ENCODE measurements at regions not wholly inside any gene's neighbourhood (a gene's known extent, or its start where the extent isn't known, plus 50 kb on each side); places are given as distances from the start of the nearest gene placed in this dataset.

GRCh38 chr14:71682337-71682736, 249.9 kb upstream of the RGS6 start:
- ChIA-PET POLR2A (ENCODE audit: low non-redundant PET) (no interaction called here), CTCF (no interaction called here)
- DNase-seq (ENCODE audit: low spot score), result no peak
- no peak for TF ChIP-seq CTCF (conservative IDR thresholded peaks at IDR 0.05; ENCODE audit: low read depth)
- H3K27ac ChIP-seq, result no peak overlapping the region

- ChIA-PET CTCF (no interaction called here), POLR2A (ENCODE audit: low non-redundant PET) (no interaction called here)
- no peak for TF ChIP-seq CTCF (conservative IDR thresholded peaks at IDR 0.05; ENCODE audit: low read depth)
- no peak overlapping the region for H3K27ac ChIP-seq
- DNase-seq (ENCODE audit: low spot score), result no peak
Measured at GRCh38 chr14:71684323-71684722, 247.9 kb upstream of the RGS6 start.

GRCh38 chr14:71686677-71687076, 245.6 kb upstream of the RGS6 start:
- CTCF ChIA-PET, result no interaction called here
- POLR2A ChIA-PET (ENCODE audit: low non-redundant PET), result no interaction called here
- no peak for DNase-seq (ENCODE audit: low spot score)
- no peak overlapping the region for H3K27ac ChIP-seq
- no peak for TF ChIP-seq CTCF (conservative IDR thresholded peaks at IDR 0.05; ENCODE audit: low read depth)

GRCh38 chr14:71687166-71687831, 244.9 kb upstream of the RGS6 start:
- ChIA-PET CTCF (no interaction called here), POLR2A (ENCODE audit: low non-redundant PET) (no interaction called here)
- no peak overlapping the region for H3K27ac ChIP-seq
- no peak for DNase-seq (ENCODE audit: low spot score)
- no peak for TF ChIP-seq CTCF (conservative IDR thresholded peaks at IDR 0.05; ENCODE audit: low read depth)

GRCh38 chr14:71688576-71688975, 243.7 kb upstream of the RGS6 start:
- TF ChIP-seq CTCF (conservative IDR thresholded peaks at IDR 0.05; ENCODE audit: low read depth), result no peak
- H3K27ac ChIP-seq, result no peak overlapping the region
- CTCF ChIA-PET, result interaction anchor here (0.6 kb wide), 2 partner anchors 870 to 1359 kb away, joined by 3 to 4 read pairs; no protein-coding TSS in a partner anchor
- DNase-seq (ENCODE audit: low spot score), result peak; percentile 34
- POLR2A ChIA-PET (ENCODE audit: low non-redundant PET), result no interaction called here

GRCh38 chr14:71690478-71690877, 241.8 kb upstream of the RGS6 start:
- H3K27ac ChIP-seq, result no peak overlapping the region
- POLR2A ChIA-PET (ENCODE audit: low non-redundant PET), result no interaction called here
- CTCF ChIA-PET, result no interaction called here
- no peak for TF ChIP-seq CTCF (conservative IDR thresholded peaks at IDR 0.05; ENCODE audit: low read depth)
- DNase-seq (ENCODE audit: low spot score), result no peak
